ENCODE measurements at regions not wholly inside any gene's neighbourhood (a gene's known extent, or its start where the extent isn't known, plus 50 kb on each side); places are given as distances from the start of the nearest gene placed in this dataset.

DNA sequence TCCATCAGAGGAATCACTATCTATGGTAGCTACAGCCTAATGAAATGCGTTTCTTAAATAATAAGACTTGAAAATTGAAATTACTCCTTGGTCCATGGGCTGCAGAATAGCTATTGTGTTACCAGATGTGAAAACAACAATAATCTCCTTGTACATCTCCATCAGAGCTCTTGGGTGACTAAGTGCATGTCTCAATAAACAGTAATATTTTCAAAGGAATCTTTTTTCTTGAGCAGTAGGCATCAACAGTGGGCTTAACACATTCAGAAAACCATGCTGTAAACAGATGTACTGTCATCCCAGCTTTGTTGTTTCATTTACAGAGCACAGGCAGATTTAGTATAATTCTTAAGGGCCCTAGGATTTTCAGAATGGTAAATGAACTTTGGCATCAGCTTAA lies 67.3 kb downstream of the GLUD2 start:
- ATAC-seq = no peak
- TF ChIP-seq POLR2AphosphoS5 (IDR thresholded peaks at IDR 0.05) = no peak
- no peak for TF ChIP-seq EP300 (IDR thresholded peaks at IDR 0.05)
- TF ChIP-seq, protein P1, sequence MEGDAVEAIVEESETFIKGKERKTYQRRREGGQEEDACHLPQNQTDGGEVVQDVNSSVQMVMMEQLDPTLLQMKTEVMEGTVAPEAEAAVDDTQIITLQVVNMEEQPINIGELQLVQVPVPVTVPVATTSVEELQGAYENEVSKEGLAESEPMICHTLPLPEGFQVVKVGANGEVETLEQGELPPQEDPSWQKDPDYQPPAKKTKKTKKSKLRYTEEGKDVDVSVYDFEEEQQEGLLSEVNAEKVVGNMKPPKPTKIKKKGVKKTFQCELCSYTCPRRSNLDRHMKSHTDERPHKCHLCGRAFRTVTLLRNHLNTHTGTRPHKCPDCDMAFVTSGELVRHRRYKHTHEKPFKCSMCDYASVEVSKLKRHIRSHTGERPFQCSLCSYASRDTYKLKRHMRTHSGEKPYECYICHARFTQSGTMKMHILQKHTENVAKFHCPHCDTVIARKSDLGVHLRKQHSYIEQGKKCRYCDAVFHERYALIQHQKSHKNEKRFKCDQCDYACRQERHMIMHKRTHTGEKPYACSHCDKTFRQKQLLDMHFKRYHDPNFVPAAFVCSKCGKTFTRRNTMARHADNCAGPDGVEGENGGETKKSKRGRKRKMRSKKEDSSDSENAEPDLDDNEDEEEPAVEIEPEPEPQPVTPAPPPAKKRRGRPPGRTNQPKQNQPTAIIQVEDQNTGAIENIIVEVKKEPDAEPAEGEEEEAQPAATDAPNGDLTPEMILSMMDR (IDR thresholded peaks at IDR 0.05) = no peak
- no peak for TF ChIP-seq POLR2A (IDR thresholded peaks at IDR 0.05)
- Histone ChIP-seq H3K4me3 (no peak overlapping the region), H3K36me3 (no peaks in the 10 kb centered on the region), H3K9me3 (no peaks in the 10 kb centered on the region), H3K27me3 (no peaks in the 10 kb centered on the region), H3K4me1 (no peaks in the 10 kb centered on the region), H3K27ac (no peak overlapping the region)
- 40 to 80% methylated on average over 1 of the region's 1 CpG for WGBS, 2 donors (ENCODE audit: low coverage in 1 of 2)

DNA sequence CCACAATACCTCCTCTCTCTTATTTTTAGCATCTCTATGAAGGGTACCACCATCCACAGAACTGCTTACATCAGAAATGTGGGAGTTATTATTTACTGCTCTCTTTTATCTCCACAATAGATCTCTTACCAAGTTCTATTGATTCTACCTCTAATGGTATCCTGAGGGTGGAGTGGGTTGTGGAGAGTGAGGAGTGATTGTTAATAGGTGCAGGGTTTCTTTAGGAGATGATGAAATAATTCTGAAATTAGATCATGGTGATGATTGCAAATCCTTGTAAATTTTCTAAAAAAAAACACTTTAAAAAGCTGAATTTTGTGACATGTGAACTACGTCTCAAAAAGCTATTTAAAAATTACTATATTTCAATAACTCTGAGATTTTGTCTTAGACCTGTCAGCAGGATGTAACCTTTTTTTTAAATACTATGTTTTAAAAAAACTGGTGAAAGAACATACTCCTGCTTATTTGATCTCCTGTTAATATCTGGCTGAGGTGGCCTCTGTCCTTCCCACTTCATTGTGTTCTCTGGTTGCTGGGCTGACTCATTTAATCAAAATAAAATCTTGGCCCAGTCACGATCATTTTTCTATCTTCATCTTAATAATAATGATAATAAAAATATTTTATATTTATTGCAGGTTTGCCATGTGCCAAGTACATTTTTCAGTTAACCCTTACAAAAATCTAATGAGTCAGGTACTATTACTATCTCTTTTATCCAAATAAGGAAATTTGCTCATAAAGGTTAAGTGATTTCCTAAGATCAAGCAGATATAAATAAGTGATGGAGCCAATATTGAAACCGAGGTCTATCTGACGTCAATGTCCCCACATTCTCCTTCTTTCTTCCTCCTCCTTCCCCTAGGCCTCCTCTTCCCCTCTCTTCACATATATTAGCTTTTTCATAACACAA lies 73.5 kb downstream of the GLUD2 start:
- Histone ChIP-seq H3K27me3 (no peaks in the 10 kb centered on the region), H3K4me1 (no peaks in the 10 kb centered on the region), H3K36me3 (no peaks in the 10 kb centered on the region), H3K9me3 (no peaks in the 10 kb centered on the region), H3K4me3 (no peak overlapping the region), H3K27ac (no peak overlapping the region)
- 54 to 82% methylated on average over 3 to 4 of the region's 4 CpGs for WGBS, 2 donors (ENCODE audit: low coverage in 1 of 2)
- no peak for ATAC-seq
- TF ChIP-seq POLR2A (IDR thresholded peaks at IDR 0.05) (no peak), EP300 (IDR thresholded peaks at IDR 0.05) (no peak), POLR2AphosphoS5 (IDR thresholded peaks at IDR 0.05) (no peak)
- TF ChIP-seq, protein P1 (IDR thresholded peaks at IDR 0.05) = no peak

DNA sequence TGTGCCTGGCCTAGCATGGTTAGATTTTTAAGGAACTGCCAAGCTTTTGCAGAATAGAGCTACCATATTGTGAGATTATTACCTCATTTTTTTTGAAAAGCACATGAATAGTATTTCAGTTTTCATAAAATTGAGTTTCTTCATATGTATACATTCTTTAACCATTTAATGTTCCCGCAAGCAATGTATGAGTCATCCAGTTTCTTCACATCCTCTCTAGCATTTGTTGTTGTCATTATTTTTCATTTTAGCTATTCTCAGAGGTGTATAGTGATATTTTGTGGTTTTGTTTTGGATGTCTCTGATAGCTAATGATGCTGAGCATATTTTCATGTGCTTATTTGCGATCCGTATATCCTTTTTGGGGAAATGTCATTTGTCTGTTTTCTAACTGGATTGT lies 74.9 kb downstream of the GLUD2 start:
- WGBS, 2 donors (ENCODE audit: low coverage in 1 of 2) = 89 to 100% methylated on average over 1 to 3 of the region's 3 CpGs
- no peak overlapping the region for H3K27ac ChIP-seq

DNA sequence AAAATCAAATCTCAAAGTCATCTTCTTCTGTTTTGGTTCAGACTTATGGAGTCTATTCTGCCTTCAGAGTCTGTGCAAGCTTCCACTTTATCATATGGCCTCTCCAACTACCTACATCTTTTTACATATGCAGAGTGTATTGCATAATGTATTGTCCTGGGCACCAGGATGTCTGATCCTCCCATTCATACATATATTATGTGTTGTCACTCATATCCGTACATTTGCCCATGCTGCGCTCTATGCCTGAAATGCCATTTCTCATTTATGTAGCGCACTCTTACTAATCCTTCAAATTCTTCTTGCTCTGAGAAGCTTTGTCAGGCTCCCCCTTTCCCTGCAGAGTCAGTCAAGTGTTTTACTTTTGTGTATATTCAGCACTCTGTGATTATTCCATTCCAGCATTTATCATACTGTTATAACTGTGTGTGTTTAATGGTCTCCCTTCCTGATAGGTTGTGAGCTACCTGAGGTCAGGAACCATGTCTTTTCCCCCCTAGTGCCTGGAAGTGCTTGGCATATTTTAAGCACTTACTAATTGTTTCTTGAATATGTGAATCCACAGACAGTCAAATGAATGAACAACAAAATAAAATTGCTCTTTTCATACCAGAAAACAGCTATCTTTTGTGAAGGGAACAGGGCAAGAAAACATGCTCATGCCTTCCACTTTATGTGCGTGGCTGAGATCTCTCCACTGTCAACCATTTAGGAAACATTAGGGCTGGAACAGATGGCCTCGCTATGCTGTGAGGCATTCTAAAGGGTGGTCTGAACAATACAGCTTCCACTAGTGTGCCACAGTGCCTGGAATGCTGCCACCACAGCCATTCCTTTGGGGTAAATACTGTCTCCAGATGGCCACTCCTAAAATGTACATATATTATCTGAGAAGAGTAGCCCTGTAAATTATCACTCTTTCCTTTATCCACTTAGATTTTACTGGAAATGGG lies 81.8 kb downstream of the GLUD2 start:
- Histone ChIP-seq H3K4me1 (no peaks in the 10 kb centered on the region), H3K4me3 (no peak overlapping the region), H3K9me3 (no peaks in the 10 kb centered on the region), H3K36me3 (no peaks in the 10 kb centered on the region), H3K27me3 (no peaks in the 10 kb centered on the region), H3K27ac (no peak overlapping the region)
- WGBS, 2 donors (ENCODE audit: low coverage in 1 of 2) = 49 to 60% methylated on average over 3 to 4 of the region's 5 CpGs
- TF ChIP-seq POLR2A (IDR thresholded peaks at IDR 0.05) (no peak), EP300 (IDR thresholded peaks at IDR 0.05) (no peak), POLR2AphosphoS5 (IDR thresholded peaks at IDR 0.05) (no peak)
- TF ChIP-seq, protein P1 (IDR thresholded peaks at IDR 0.05) = no peak
- no peak for ATAC-seq

More for the DNA sequence above, 74.9 kb downstream of the GLUD2 start:
- no peaks in the 10 kb centered on the region for H3K4me1 ChIP-seq
- no peaks in the 10 kb centered on the region for H3K36me3 ChIP-seq
- H3K27me3 ChIP-seq = no peaks in the 10 kb centered on the region
- no peak overlapping the region for H3K4me3 ChIP-seq
- H3K9me3 ChIP-seq = no peaks in the 10 kb centered on the region
- ATAC-seq = no peak
- TF ChIP-seq, protein P1 (IDR thresholded peaks at IDR 0.05) = no peak
- TF ChIP-seq POLR2AphosphoS5 (IDR thresholded peaks at IDR 0.05) (no peak), EP300 (IDR thresholded peaks at IDR 0.05) (no peak), POLR2A (IDR thresholded peaks at IDR 0.05) (no peak)
